Esophagus muscularis mucosa (tissue), 4 donors: ENCODE measurements at regions not wholly inside any gene's neighbourhood (a gene's known extent, or its start where the extent isn't known, plus 50 kb on each side); places are given as distances from the start of the nearest gene placed in this dataset.

ENCODE experiments used
- DNase-seq: peaks from one replicate; pipeline ENCODE4 v3.0.0-alpha.2; 2017; ENCODE audit errors: extremely low spot score
- H3K27ac ChIP-seq, 4 donors: fragments of 200-600 bp; sonication (generic); replicated peaks in 1 of 4; 1 replicate in 3 of 4; 2 replicates in 1 of 4; pipeline ENCODE4 v1.5.1; 2016 to 2019; ENCODE audit warnings: mild to moderate bottlenecking in 1 of 4
- H3K27me3 ChIP-seq, 4 donors: fragments of 200-600 bp; sonication (generic); one replicate each; pipeline versions ENCODE4 v1.5.1 to v1.6.0; 2016 to 2019
- H3K36me3 ChIP-seq, 4 donors: fragments of 200-600 bp; sonication (generic); one replicate each; pipeline ENCODE4 v1.5.1; 2016 to 2019
- H3K4me1 ChIP-seq, 4 donors: fragments of 200-600 bp; sonication (generic); one replicate each; pipeline ENCODE4 v1.5.1; 2016 to 2019
- H3K4me3 ChIP-seq, 4 donors: fragments of 200-600 bp; sonication (generic); 1 replicate in 2 of 4; 2 replicates in 2 of 4; pipeline ENCODE4 v1.5.1; 2016 to 2019; ENCODE audit warnings: mild to moderate bottlenecking in 4 of 4, moderate library complexity in 1 of 4
- H3K9me3 ChIP-seq, 4 donors: fragments of 200-600 bp; sonication (generic); 1 replicate in 3 of 4; 2 replicates in 1 of 4; pipeline ENCODE4 v1.5.1; 2016 to 2019
- CTCF ChIP-seq, 3 experiments: fragments of 200-600 bp in 2 of 3; fragments of 450-650 bp in 1 of 3; sonication (generic) in 2 of 3; IDR thresholded peaks; one replicate each; pipeline ENCODE4 v1.5.1; 2017 to 2019; ENCODE audit warnings: antibody characterized with exemption in 3 of 3, mild to moderate bottlenecking in 2 of 3, moderate library complexity in 1 of 3
- EP300 ChIP-seq: sonication (generic); formaldehyde crosslinking; IDR thresholded peaks from one replicate; pipeline ENCODE4 v1.6.1; 2017; ENCODE audit warnings: antibody characterized with exemption
- POLR2A ChIP-seq: fragments of 450-650 bp; IDR thresholded peaks from one replicate; pipeline ENCODE4 v1.6.1; 2017; ENCODE audit warnings: antibody characterized with exemption, moderate library complexity, mild to moderate bottlenecking, low read depth
- POLR2AphosphoS5 ChIP-seq, 2 donors: sonication (generic); formaldehyde crosslinking; IDR thresholded peaks; one replicate each; pipeline ENCODE4 v1.6.1; 2017; ENCODE audit warnings: antibody characterized with exemption in 2 of 2
- WGBS: methylation state at CpG from one replicate; pipeline ENCODE4 v1.1.5; 2018; 5-methylcytosine and 5-hydroxymethylcytosine counted together
- intact Hi-C: fragments of 100-400 bp; cut with DNase I; formaldehyde crosslinking; loops from one replicate; pipeline ENCODE4 v1.15.1; 2023
- small RNA-seq, 3 donors: library from RNA; depleted of rRNA; stranded (forward); fragments of <200 nt; gene quantifications; one replicate each; pipeline ENCODE3, GENCODE V24; 2016

GRCh38 chrX:15906041-15906943 is 51.7 kb upstream of the AP1S2 start:
- Histone ChIP-seq H3K27me3 (no peaks in the 10 kb centered on the region), H3K4me1 (peaks cover 0 to 16% (median 13%) of the 10 kb centered on the region in 4 donors), H3K36me3 (no peaks in the 10 kb centered on the region), H3K27ac (no peak overlapping the region), H3K9me3 (peaks cover 0 to 4% (median 0%) of the 10 kb centered on the region in 4 donors), H3K4me3 (no peak overlapping the region)
- no peak for DNase-seq
- intact Hi-C loops = no loop called here
- no peak for TF ChIP-seq POLR2A
- TF ChIP-seq POLR2AphosphoS5 (IDR thresholded peaks at IDR 0.05) = no peak
- no peak for TF ChIP-seq EP300
- TF ChIP-seq CTCF (IDR thresholded peaks at IDR 0.05) = no peak
- 35% methylated on average over 5 of the region's 5 CpGs for WGBS

Small RNA genes lying in the stretch of these regions (small RNA-seq; reads per million reads assigned to genes)
- 0 reads per million in 3 donors for gene RNU5F-7P
